Forelimb muscle (tissue), 1 donor: ENCODE measurements at regions not wholly inside any gene's neighbourhood (a gene's known extent, or its start where the extent isn't known, plus 50 kb on each side); places are given as distances from the start of the nearest gene placed in this dataset.
"Not testable (repeated sequence)": the region's sequence is repeated elsewhere in the genome, so short reads cannot be mapped to it uniquely, and the experiment has no call there.

Source experiments
- DNase-seq: peaks from one replicate; pipeline ENCODE4 v3.0.0-alpha.2; 2013; ENCODE audit warnings: low read depth

DNA sequence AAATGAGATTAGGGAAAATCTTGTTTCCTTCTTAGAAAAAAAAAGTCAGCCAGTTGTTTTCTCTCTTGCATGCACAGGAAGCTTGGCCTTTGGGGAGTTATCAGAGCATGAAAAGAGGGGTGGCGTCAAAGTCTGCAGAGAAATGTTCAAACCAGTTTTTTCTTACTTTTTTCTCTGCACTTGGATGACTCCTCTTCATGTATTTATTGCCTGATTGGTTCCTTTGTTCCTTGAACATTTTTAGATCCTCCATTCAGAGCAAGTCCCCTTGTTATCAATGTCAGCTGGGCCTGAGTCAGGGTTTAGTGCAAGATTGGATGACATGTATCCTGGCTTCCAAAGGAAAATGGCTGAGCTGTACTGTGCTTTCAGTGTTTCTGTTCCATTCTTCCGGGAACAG is 392.6 kb upstream of the BRINP1 start:
- no peak for DNase-seq

GRCh38 chr9:119758990-119759389 is 389.8 kb upstream of the BRINP1 start:
- no peak for DNase-seq

DNA sequence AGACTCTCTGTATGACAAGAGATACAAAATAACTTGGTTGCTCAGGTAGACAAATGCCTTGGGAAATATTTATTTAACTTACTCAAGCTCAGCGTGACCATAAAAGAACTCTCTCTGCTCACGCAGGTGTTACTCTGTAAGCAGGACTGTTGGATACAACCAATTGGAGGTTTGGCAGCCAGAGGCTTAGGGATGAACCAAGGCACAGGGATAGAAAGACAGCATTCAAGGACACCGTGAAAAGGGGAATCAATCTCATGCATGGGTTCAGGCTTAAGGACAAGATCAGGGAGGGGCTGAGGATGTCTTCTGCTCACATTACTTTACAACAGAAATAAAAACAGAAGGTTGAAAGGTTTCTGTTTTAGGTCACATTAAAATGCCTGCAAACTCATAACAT is 389.0 kb upstream of the BRINP1 start:
- DNase-seq = no peak

DNA sequence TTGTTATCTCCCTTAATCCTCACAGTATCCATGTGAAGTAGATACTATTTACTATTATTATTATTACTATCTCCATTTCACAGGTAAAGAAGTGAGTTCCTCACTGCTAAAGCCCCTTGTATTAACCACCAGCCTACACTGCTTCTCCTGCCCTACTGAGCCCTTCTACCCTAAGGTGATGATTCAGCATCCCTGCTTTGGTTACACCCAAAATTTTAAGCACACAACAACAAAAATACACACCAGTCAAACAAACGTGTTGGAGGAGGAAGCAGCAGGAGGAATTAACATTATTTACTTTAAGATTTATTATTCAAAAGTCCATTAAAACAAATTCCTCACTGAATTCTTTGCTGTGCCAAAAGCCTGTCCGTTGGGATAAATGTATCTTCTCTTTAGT is 370.2 kb upstream of the BRINP1 start:
- DNase-seq = no peak

DNA sequence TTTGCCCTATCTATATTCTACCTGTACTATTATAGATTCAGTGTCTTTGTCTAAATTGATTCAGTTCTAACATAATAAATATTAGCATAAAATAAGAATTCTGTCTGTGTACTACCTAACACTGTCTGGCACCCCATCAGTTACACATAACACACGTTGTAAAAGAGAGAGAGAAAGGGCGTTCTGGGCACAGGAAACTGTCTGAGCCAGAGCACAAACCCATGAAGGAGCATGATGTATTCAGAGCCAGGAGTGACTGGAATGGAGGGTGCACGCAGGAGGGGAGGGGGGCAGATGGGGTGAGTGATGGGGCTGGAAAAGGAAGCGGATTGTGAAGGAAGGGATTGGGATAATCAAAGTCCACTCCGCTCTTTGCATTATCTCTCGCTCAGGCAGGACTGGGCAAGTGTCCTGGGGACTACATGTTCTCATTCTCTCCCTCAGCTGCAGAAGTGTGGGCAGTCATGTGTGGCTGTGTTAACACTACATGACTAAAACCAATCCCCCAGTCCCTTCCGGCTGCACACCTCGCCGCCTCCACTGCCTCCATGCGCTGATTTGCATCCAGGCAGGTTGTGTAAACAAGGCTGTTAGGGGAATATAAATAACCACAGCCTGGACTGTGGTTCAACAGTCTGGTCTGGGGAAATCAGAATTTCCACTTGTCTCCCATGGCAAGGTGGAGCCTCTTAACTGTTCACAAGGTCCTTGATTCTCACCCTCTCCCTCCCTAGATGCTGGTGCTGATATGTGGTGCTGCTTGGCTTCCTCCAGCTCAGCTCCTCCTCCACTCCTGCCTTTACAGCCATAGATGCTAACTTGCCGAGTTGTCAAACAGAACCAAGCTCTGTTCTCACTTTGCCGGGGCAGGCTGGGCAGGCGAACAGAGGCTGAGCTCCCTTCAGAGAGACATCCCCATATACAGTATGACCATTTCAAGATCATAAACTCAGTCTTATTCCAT is 367.5 kb upstream of the BRINP1 start:
- no peak for DNase-seq

DNA sequence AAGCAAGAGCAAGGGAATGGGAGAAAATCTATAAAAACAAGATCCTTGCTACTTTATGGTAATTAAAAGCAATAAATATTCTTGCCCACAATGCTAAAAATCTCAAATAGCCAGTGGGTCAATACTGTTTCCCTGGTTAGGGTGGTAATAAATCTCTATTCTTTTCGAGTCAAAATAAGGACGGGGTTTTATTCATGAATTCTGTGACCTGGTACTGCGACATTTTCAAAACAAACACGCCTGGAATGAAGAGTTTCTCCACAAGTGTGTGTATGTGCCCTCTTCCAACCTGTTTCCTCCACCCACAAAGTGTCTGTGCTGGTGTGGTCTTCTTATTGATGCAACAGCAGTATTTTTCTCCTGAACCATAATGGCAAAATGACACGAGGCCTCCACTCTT is 358.8 kb upstream of the BRINP1 start:
- no peak for DNase-seq

DNA sequence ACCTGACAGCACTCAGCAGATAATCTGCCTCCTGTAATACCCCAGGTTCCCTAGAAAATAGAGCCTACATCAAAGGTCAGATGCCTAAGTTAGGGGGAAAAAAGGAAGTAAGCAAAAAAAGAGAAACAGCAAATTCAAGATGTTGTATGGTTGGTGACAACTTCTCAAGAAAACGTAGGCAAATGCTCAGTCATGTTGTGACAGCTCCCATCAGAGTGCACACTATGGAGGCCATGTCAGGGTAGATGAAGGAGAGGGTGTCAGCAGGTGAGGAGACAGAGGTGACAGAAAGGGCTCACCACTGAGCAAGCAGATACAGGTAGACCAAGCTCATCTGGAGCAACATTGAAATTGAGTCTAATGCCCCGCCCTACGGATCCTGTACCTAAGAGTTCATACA is 356.8 kb upstream of the BRINP1 start:
- no peak for DNase-seq

DNA sequence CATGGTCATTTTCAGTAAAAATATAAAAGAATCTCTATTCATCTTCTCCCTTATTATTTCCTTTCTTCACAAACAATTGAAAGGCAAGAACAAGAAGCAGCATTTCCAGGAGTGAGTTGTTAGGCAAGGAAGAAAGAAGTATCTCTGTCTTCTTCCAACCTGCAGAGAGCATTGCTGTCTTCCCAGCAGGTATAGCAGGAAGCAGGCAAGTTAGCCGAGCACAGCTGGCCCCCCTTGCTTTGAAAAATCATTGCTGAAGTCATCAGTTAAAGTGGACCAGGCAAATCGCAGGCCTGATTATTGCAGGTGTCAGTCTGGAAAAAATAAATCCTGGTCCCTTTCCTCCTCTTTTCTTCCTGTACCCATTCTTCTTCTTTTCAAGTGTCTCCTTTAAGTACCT is 353.1 kb upstream of the BRINP1 start:
- DNase-seq = no peak

DNA sequence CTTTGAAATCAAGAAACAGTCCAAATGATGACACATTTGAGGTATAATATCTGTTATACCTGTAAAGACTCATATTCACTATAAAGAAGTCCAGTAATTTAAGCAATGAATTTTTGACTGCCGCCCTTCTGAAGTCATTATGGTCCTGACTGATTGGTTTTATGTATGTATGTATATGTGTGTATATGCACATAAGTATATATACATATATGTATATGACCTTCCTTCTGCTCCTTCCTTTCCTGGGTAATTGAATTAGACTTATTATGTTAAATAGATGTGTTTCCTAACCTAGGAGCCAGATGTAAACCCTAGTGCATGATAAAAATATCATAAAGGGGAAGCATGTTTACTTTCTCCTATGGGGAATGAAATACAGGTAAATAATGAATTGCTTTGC is 343.1 kb upstream of the BRINP1 start:
- no peak for DNase-seq

DNA sequence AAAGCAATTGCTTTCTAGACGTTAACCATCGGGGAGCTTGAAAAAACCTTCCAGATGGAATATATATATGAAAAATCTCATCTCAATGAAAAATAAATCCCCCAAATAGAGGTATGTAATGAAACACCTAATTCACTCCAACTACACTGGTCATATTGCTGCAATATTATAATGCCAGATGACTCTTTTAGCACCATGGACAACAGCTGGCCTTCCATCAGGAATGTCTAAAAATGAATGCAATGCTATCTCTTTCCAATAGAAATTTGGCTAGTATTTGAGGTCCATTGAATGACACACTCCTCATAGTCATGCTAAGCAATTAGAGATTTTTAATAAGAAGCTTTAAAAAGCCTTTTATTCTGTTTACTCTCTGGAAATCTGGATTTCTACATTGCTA is 340.2 kb upstream of the BRINP1 start:
- DNase-seq = no peak

DNA sequence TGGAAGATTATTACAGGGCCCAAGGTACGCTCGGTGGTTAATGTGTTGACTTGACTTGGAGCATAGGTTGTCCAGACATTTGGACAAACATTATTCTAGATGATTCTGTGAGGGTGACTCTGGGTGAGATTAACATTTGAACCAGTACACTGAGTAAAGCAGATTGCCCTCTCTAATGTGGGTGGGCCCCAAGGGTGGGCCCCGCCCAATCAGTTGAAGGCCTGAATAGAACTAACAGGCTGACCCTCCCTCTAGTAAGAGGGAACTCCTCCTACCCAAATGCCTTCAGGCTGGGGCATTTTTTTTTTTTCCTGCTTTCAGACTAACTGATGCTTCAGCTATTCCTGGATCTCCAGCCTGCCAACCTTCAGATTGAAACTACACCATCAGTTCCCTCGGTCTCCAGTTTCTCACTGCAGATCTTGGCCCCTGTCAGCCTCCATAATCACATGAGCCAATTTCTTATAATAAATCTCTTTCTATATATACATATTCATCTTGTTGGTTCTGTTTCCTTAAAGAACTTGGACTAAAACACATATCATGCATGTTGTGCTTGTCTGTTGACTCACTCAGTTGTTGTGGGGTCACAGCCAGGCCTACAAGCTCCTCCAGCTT is 338.1 kb upstream of the BRINP1 start:
- no peak for DNase-seq

GRCh38 chr9:119701651-119702050 is 332.4 kb upstream of the BRINP1 start:
- no peak for DNase-seq

DNA sequence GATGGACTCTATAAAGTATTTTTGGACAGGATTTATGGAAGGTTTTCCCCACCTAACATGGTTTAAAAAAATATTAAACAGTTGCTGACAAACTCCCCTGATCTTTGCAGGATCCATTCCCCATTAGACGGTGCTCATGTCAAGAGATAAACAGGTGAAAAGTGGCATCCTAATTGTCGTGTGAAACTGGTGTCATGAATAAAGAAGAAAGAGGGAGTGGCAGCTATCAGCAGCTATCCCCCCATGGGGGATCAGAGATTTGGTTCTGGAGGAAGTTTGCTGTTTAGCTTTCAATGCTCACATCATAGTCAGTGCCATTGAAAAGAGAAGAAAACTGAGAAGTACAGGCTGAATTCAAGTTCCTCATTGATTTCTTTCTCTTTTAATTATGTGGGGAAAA is 329.3 kb upstream of the BRINP1 start:
- DNase-seq = no peak

- no peak for DNase-seq
Measured at GRCh38 chr9:119697996-119698395, 328.8 kb upstream of the BRINP1 start.

GRCh38 chr9:119689879-119690278 is 320.6 kb upstream of the BRINP1 start:
- DNase-seq = no peak

DNA sequence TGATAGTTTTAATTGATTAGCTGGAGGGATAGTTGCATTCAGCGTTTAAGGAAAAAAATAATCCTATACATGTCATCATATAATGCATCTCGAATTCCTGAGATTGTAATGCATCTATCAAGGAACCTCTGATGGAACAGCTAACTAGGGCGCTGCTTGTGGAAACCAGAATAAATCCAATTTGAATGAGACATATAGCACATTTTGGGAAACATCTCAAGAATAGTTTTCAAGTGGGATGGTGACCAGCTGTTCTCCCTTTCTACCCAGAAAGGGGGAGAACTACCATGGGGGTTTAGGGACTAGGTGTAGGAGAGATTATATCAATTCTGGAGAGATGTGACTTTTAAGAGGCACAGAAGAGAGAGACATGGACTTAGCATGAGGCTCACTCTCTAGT is 319.3 kb upstream of the BRINP1 start:
- DNase-seq = no peak

DNA sequence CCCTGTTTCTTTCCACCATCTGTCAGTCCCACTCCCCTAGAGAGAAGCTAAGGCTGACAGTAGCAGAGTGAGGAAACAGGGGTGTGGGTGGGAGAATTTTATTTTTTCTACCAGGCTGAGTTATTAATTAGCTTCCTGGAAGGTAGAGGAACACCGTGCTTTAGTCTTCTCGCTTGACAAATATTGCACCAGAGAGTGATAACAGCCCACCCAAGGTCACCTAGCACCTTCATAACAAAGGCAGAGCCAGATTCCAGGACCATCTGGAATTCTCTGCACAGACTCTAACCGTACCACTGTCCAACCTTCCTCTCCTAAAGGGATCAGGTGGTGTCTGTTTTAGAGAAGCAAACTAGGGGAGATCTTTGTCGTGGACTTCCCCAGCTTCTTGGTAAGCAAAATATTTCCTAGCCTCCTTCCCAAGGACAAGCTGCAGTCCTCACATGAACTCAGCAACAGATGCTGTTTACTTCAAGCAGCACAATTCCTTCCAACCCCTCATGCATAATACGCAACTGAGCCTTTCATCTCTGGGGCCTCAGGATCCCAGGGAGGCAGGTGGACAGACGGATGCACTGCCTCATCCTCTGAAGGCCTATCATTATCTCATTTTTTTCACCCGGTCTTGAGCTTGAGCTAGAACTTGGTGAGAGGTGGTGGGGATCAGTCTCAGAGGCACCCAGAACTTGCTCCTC is 308.7 kb upstream of the BRINP1 start:
- DNase-seq = no peak

DNA sequence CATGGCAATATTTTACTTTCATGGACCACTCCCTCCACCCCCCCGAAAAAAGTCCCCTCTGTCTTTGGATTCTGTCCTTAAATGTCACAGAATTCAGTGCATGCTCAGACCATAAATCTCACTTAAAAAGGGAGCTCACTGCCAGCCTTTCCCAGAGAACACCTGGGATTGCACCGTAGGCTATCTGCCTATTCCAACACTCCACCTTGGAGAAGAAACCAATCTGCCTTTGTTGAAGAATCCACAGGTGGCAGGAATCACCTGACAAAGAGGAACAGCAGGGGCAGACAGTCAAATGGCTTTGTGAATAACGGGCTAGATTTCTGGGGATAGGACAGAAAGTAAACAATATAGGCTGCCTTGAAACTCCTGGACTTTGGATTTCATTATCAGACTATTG is 306.7 kb upstream of the BRINP1 start:
- DNase-seq = no peak

GRCh38 chr9:119672763-119673162 is 303.5 kb upstream of the BRINP1 start:
- not testable (repeated sequence) for DNase-seq

- DNase-seq = no peak
Measured at GRCh38 chr9:119667916-119668315, 298.7 kb upstream of the BRINP1 start.

- no peak for DNase-seq
Measured at GRCh38 chr9:119667163-119667562, 297.9 kb upstream of the BRINP1 start.

GRCh38 chr9:119662329-119662728 is 293.1 kb upstream of the BRINP1 start:
- no peak for DNase-seq

GRCh38 chr9:119652931-119653330 is 283.7 kb upstream of the BRINP1 start:
- DNase-seq = no peak
